Astrocyte (in vitro differentiated cells and primary cell): ENCODE measurements at regions not wholly inside any gene's neighbourhood (a gene's known extent, or its start where the extent isn't known, plus 50 kb on each side); places are given as distances from the start of the nearest gene placed in this dataset.

Source experiments
- EZH2 ChIP-seq: IDR thresholded peaks from 2 replicates; pipeline ENCODE4 v1.6.1; 2012; ENCODE audit warnings: mild to moderate bottlenecking, low read length, inconsistent platforms; ENCODE audit not compliant: insufficient read depth
- TF ChIP-seq, protein P1 (sequence below): IDR thresholded peaks from 2 replicates; pipeline ENCODE4 v1.5.1; 2011; ENCODE audit warnings: low read depth, mild to moderate bottlenecking, inconsistent platforms, low read length, moderate library complexity; ENCODE audit not compliant: insufficient read depth

DNA sequence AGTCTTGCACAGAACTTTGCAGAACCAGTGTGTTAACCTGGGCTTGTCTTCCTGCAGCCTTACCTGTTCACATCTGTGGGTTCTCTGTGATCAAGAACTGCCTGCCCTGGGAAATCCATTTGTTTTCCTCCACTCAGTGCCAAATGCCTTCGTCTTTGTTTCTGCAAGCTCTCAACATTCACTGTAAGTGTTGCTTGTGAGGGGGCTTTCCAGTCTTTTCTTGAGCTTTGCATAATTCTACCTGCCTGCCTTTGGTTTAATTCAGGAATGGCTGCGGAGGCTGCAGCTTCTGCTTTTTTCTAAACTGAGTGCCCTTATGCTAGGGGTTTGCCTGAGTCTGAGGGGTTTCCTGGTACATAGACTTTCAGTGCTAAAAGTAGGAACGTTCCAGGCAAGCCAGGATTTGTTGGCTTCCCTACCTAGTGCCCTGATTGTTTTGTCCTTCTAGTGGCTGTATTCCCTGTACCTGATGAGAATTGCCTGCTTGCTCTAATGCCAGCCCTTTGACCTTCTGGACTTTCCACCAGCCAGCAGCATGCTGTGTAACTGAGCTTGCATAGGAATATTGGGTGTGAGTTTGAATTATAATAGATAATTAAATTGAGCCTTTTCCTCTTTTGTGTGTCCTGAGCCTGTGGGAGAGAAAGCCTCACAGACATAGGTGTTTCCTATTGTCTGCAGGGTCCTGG lies 96.6 kb upstream of the CLSTN2 start:
- TF ChIP-seq, protein P1, sequence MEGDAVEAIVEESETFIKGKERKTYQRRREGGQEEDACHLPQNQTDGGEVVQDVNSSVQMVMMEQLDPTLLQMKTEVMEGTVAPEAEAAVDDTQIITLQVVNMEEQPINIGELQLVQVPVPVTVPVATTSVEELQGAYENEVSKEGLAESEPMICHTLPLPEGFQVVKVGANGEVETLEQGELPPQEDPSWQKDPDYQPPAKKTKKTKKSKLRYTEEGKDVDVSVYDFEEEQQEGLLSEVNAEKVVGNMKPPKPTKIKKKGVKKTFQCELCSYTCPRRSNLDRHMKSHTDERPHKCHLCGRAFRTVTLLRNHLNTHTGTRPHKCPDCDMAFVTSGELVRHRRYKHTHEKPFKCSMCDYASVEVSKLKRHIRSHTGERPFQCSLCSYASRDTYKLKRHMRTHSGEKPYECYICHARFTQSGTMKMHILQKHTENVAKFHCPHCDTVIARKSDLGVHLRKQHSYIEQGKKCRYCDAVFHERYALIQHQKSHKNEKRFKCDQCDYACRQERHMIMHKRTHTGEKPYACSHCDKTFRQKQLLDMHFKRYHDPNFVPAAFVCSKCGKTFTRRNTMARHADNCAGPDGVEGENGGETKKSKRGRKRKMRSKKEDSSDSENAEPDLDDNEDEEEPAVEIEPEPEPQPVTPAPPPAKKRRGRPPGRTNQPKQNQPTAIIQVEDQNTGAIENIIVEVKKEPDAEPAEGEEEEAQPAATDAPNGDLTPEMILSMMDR: no peak
- TF ChIP-seq EZH2: no peak
